H1 (cell line): ENCODE measurements at regions not wholly inside any gene's neighbourhood (a gene's known extent, or its start where the extent isn't known, plus 50 kb on each side); places are given as distances from the start of the nearest gene placed in this dataset.

Experiments used
- CTCF ChIA-PET: fragments of 300-600 bp; sonication (Branson Sonifier 250); formaldehyde crosslinking; loops from one replicate; lab custom pipeline; 2021; ENCODE audit not compliant: partially characterized antibody; lab: Charles Lee
- POLR2A ChIA-PET: fragments of 300-600 bp; sonication (Branson Sonifier 250); formaldehyde crosslinking; loops from one replicate; lab custom pipeline; 2021; ENCODE audit warnings: inconsistent platforms; ENCODE audit not compliant: partially characterized antibody; lab: Charles Lee
- DNase-seq, 2 experiments: peaks; one replicate each; pipeline versions ENCODE4 v3.0.0 to v3.0.0-alpha.2; 2010 to 2022; ENCODE audit warnings: low spot score in 2 of 2, low read depth in 1 of 2, mixed read lengths in 1 of 2
- FAIRE-seq: peaks from 2 replicates; lab custom pipeline; 2011; peaks lifted over from hg19 to GRCh38; lab: Jason Lieb, UNC
- H2AFZ ChIP-seq: 2 replicates; pipeline ENCODE4 v1.8.1; 2012; ENCODE audit warnings: low read length, inconsistent platforms
- H2AK5ac ChIP-seq: 2 replicates; pipeline ENCODE4 v1.6.1; 2013; ENCODE audit warnings: low read depth, low read length
- H2BK120ac ChIP-seq: replicated peaks from 2 replicates; pipeline ENCODE3; 2013; ENCODE audit warnings: low read depth, low read length, inconsistent platforms
- H2BK12ac ChIP-seq: 2 replicates; pipeline ENCODE4 v1.6.1; 2013; ENCODE audit warnings: low read depth, low read length
- H2BK15ac ChIP-seq: 2 replicates; pipeline ENCODE4 v1.6.1; 2013; ENCODE audit warnings: low read length
- H2BK20ac ChIP-seq: 2 replicates; pipeline ENCODE4 v1.6.1; 2013; ENCODE audit warnings: low read length
- H2BK5ac ChIP-seq: 2 replicates; pipeline ENCODE4 v1.6.1; 2013; ENCODE audit warnings: low read depth, low read length
- H3K14ac ChIP-seq: 2 replicates; pipeline ENCODE4 v1.6.1; 2013; ENCODE audit warnings: inconsistent platforms; ENCODE audit not compliant: insufficient read length
- H3K18ac ChIP-seq: 2 replicates; pipeline ENCODE4 v1.6.1; 2013; ENCODE audit warnings: low read length; ENCODE audit errors: extremely low read depth
- H3K23ac ChIP-seq: 2 replicates; pipeline ENCODE4 v1.6.1; 2013; ENCODE audit warnings: inconsistent platforms; ENCODE audit not compliant: insufficient read length
- H3K23me2 ChIP-seq: 2 replicates; pipeline ENCODE4 v1.6.1; 2013; ENCODE audit warnings: low read depth, low read length
- H3K27ac ChIP-seq: 2 replicates; pipeline ENCODE4 v1.6.1; 2011; ENCODE audit warnings: low read depth, low read length, inconsistent platforms
- H3K27me3 ChIP-seq, 4 experiments: replicated peaks in 1 of 4; 1 replicate in 1 of 4; 2 replicates in 3 of 4; pipeline versions ENCODE4 v1.6.1 to v1.8.1; 2011 to 2013; ENCODE audit warnings: low read length in 3 of 4, mild to moderate bottlenecking in 3 of 4, inconsistent platforms in 2 of 4, mixed read lengths in 2 of 4, moderate library complexity in 1 of 4; ENCODE audit not compliant: control insufficient read depth in 3 of 4, insufficient read depth in 3 of 4; ENCODE audit errors: extremely low read depth in 1 of 4
- H3K36me3 ChIP-seq, 4 experiments: 2 replicates each; pipeline versions ENCODE4 v1.6.1 to v1.8.1; 2011 to 2013; ENCODE audit warnings: mild to moderate bottlenecking in 4 of 4, low read length in 3 of 4, moderate library complexity in 2 of 4, control low read depth in 1 of 4, inconsistent platforms in 1 of 4; ENCODE audit not compliant: insufficient read depth in 4 of 4, control insufficient read depth in 2 of 4
- H3K4ac ChIP-seq: replicated peaks from 2 replicates; pipeline ENCODE3; 2013; ENCODE audit warnings: low read length, low read depth, mixed read lengths, inconsistent platforms; ENCODE audit not compliant: insufficient read length
- H3K4me1 ChIP-seq, 4 experiments: replicated peaks in 1 of 4; 1 replicate in 1 of 4; 2 replicates in 3 of 4; pipeline versions ENCODE4 v1.6.1 to v1.8.1; 2011 to 2013; ENCODE audit warnings: low read length in 3 of 4, inconsistent platforms in 2 of 4, mixed read lengths in 1 of 4; ENCODE audit not compliant: insufficient read depth in 4 of 4, control insufficient read depth in 3 of 4
- H3K4me2 ChIP-seq, 2 experiments: 2 replicates each; pipeline versions ENCODE4 v1.6.1 to v1.8.1; 2011 to 2013; ENCODE audit warnings: low read depth in 2 of 2, low read length in 2 of 2, control low read depth in 1 of 2, inconsistent platforms in 1 of 2, mild to moderate bottlenecking in 1 of 2; ENCODE audit not compliant: insufficient read depth in 1 of 2
- H3K4me3 ChIP-seq, 4 experiments: fragments of 200-600, 300-600 bp in 1 of 4; sonication (generic), shearing (Covaris generic), sonication (Bioruptor Twin) in 1 of 4; 2 replicates each; pipeline versions ENCODE4 v1.5.1 to v1.8.1; 2011 to 2016; ENCODE audit warnings: low read length in 4 of 4, low read depth in 3 of 4, control low read depth in 2 of 4, inconsistent platforms in 2 of 4, mild to moderate bottlenecking in 2 of 4, mixed read lengths in 1 of 4, moderate library complexity in 1 of 4; ENCODE audit not compliant: insufficient read depth in 2 of 4; ENCODE audit errors: extremely low read depth in 1 of 4
- H3K56ac ChIP-seq: replicated peaks from 2 replicates; pipeline ENCODE3; 2013; ENCODE audit warnings: low read depth, mild to moderate bottlenecking, mixed read lengths, low read length, inconsistent platforms; ENCODE audit not compliant: insufficient read length
- H3K79me1 ChIP-seq: 2 replicates; pipeline ENCODE4 v1.6.1; 2013; ENCODE audit warnings: low read depth, low read length, control low read depth
- H3K79me2 ChIP-seq, 2 experiments: 2 replicates each; pipeline versions ENCODE4 v1.6.1 to v1.8.1; 2012 to 2013; ENCODE audit warnings: low read length in 2 of 2, mild to moderate bottlenecking in 2 of 2, inconsistent platforms in 1 of 2; ENCODE audit not compliant: insufficient read depth in 2 of 2, control insufficient read depth in 1 of 2
- H3K9ac ChIP-seq, 4 experiments: replicated peaks in 1 of 4; 1 replicate in 1 of 4; 2 replicates in 3 of 4; pipeline versions ENCODE4 v1.6.1 to v1.8.1; 2011 to 2013; ENCODE audit warnings: low read depth in 3 of 4, low read length in 3 of 4, control low read depth in 2 of 4, mild to moderate bottlenecking in 2 of 4, moderate library complexity in 2 of 4, inconsistent platforms in 1 of 4; ENCODE audit errors: extremely low read depth in 1 of 4
- H3K9me3 ChIP-seq, 2 experiments: 2 replicates each; pipeline versions ENCODE4 v1.6.1 to v1.8.1; 2012 to 2013; ENCODE audit warnings: mild to moderate bottlenecking in 2 of 2, moderate library complexity in 2 of 2, control low read depth in 1 of 2, inconsistent platforms in 1 of 2, low read depth in 1 of 2, low read length in 1 of 2, mixed read lengths in 1 of 2; ENCODE audit not compliant: insufficient read depth in 2 of 2
- H4K20me1 ChIP-seq, 2 experiments: replicated peaks in 1 of 2; 2 replicates each; pipeline versions ENCODE3 to v1.8.1; 2011 to 2013; ENCODE audit warnings: inconsistent platforms in 2 of 2, low read length in 2 of 2, mild to moderate bottlenecking in 1 of 2; ENCODE audit not compliant: insufficient read depth in 2 of 2, control insufficient read depth in 1 of 2
- H4K5ac ChIP-seq: 2 replicates; pipeline ENCODE4 v1.6.1; 2013; ENCODE audit warnings: low read length, low read depth, mixed read lengths, inconsistent platforms; ENCODE audit not compliant: insufficient read length
- H4K8ac ChIP-seq: 2 replicates; pipeline ENCODE4 v1.8.0; 2013; ENCODE audit warnings: mild to moderate bottlenecking, moderate library complexity, low read length, inconsistent platforms; ENCODE audit not compliant: insufficient read depth; ENCODE audit errors: extremely low read depth
- H4K91ac ChIP-seq: replicated peaks from 2 replicates; pipeline ENCODE3; 2013; ENCODE audit warnings: low read length, mixed read lengths, inconsistent platforms; ENCODE audit not compliant: insufficient read length
- EGR1 ChIP-seq: IDR thresholded peaks from 2 replicates; pipeline ENCODE4 v1.6.1; 2011; ENCODE audit warnings: low read depth, low read length, borderline replicate concordance
- GTF2F1 ChIP-seq: IDR thresholded peaks from 2 replicates; pipeline ENCODE4 v1.6.1; 2012; ENCODE audit warnings: low read depth, low read length, improper control_type of control experiment, borderline replicate concordance
- MAX ChIP-seq: IDR thresholded peaks from 2 replicates; pipeline ENCODE4 v1.6.1; 2012; ENCODE audit warnings: inconsistent platforms
- POLR2A ChIP-seq, 2 experiments: IDR thresholded peaks; 1 replicate in 1 of 2; 2 replicates in 1 of 2; pipeline ENCODE4 v1.6.1; 2011; ENCODE audit warnings: low read depth in 2 of 2, low read length in 2 of 2, mild to moderate bottlenecking in 2 of 2; ENCODE audit errors: control extremely low read depth in 1 of 2
- SP4 ChIP-seq: IDR thresholded peaks from 2 replicates; pipeline ENCODE4 v1.6.1; 2012; ENCODE audit warnings: low read length, inconsistent platforms
- SRF ChIP-seq: IDR thresholded peaks from 2 replicates; pipeline ENCODE4 v1.6.1; 2011; ENCODE audit warnings: mild to moderate bottlenecking, low read depth, low read length, moderate library complexity
- TBP ChIP-seq: IDR thresholded peaks from 2 replicates; pipeline ENCODE4 v1.6.1; 2011; ENCODE audit warnings: low read depth, low read length, improper control_type of control experiment
- WGBS, 2 experiments: shearing (Covaris generic) in 1 of 2; methylation state at CpG; one replicate each; pipeline versions ENCODE4 v1.1.6 to v1.1.7; 2013 to 2015; ENCODE audit warnings: low lambda C conversion rate in 2 of 2, mixed read lengths in 2 of 2, inconsistent platforms in 1 of 2, low coverage in 1 of 2, missing lambda C conversion rate in 1 of 2; ENCODE audit not compliant: insufficient replicate concordance in 2 of 2, insufficient coverage in 1 of 2, insufficient read length in 1 of 2; ENCODE audit errors: extremely low coverage in 1 of 2, missing lambda C conversion rate in 1 of 2; 5-methylcytosine and 5-hydroxymethylcytosine counted together

DNA sequence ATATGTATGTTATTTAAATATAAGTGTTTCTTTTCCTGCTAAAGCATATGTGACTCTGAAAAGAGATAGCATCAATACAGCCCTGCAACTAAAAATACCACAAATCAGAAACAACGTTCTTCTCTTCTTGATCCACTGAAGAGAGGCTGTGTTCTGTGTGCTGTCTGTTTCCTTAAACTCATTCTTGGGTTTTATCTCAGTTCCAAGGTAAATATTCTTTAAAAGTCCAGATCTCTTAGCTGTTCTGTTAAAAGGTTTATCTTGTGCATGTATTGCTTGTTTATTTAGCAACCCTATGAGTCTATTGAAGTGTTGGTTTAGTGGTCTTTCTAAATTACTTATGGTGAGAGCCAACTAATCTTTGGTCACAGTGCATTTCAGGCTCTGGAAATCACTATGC, 173.3 kb upstream of the NT5C1B start:
- no peak overlapping the region for H3K14ac ChIP-seq
- no peak for FAIRE-seq
- no peaks in the 10 kb centered on the region for H3K79me2 ChIP-seq
- no peak overlapping the region for H4K8ac ChIP-seq
- H3K56ac ChIP-seq: no peak overlapping the region
- H3K27me3 ChIP-seq: peaks cover 0 to 1% (median 0%) of the 10 kb centered on the region in 4 experiments; a peak in 1 of 7 replicates
- H3K9me3 ChIP-seq: no peaks in the 10 kb centered on the region
- 100% methylated on average over 1 of the region's 1 CpG; no CpG with 5 or more reads in 1 of the 2 experiments for WGBS, 2 experiments
- H3K4me1 ChIP-seq: no peaks in the 10 kb centered on the region
- no peak overlapping the region for H3K23ac ChIP-seq
- no peaks in the 10 kb centered on the region for H4K20me1 ChIP-seq
- no peak overlapping the region for H3K27ac ChIP-seq
- H3K18ac ChIP-seq: no peak overlapping the region
- no peak overlapping the region for H2BK12ac ChIP-seq
- TF ChIP-seq SP4 (no peak), EGR1 (no peak), POLR2A (IDR thresholded peaks at IDR 0.05; ENCODE audit: control extremely low read depth in 1 of 2, low read depth in 2 of 2, low read length in 2 of 2) (no peak), TBP (no peak), MAX (no peak), SRF (no peak), GTF2F1 (no peak)
- H2BK20ac ChIP-seq: no peak overlapping the region
- no peak overlapping the region for H3K4ac ChIP-seq
- no peak overlapping the region for H4K5ac ChIP-seq
- no peak overlapping the region for H2AK5ac ChIP-seq
- H2AFZ ChIP-seq: no peak overlapping the region
- CTCF ChIA-PET: interaction anchor here (0.6 to 1.4 kb wide), 3 partner anchors 597 to 1185 kb away, joined by 3 to 4 read pairs (median 4); no protein-coding TSS in a partner anchor
- H2BK120ac ChIP-seq: no peak overlapping the region
- H3K4me2 ChIP-seq: no peak overlapping the region
- H3K79me1 ChIP-seq: no peaks in the 10 kb centered on the region
- H3K4me3 ChIP-seq: no peak overlapping the region
- POLR2A ChIA-PET: no interaction called here
- no peaks in the 10 kb centered on the region for H3K23me2 ChIP-seq
- no peaks in the 10 kb centered on the region for H3K36me3 ChIP-seq
- no peak overlapping the region for H4K91ac ChIP-seq
- no peak overlapping the region for H3K9ac ChIP-seq
- H2BK5ac ChIP-seq: no peak overlapping the region
- DNase-seq: no peak
- H2BK15ac ChIP-seq: no peak overlapping the region
